H4 (cell line): ENCODE measurements at regions not wholly inside any gene's neighbourhood (a gene's known extent, or its start where the extent isn't known, plus 50 kb on each side); places are given as distances from the start of the nearest gene placed in this dataset.
"Not testable (repeated sequence)": the region's sequence is repeated elsewhere in the genome, so short reads cannot be mapped to it uniquely, and the experiment has no call there.

ENCODE experiments used
- DNase-seq: peaks from one replicate; pipeline ENCODE4 v3.0.0-alpha.2; 2015; ENCODE audit warnings: low spot score

GRCh38 chr21:32823296-32823695 is 51.7 kb upstream of the PAXBP1 start:
- DNase-seq, result not testable (repeated sequence)

GRCh38 chr21:32824950-32825349 is 53.4 kb upstream of the PAXBP1 start:
- DNase-seq, result no peak

GRCh38 chr21:32826329-32827167 is 55.0 kb upstream of the PAXBP1 start:
- DNase-seq, result peak; percentile 53

- no peak for DNase-seq
Observed at GRCh38 chr21:32828908-32829307, 57.4 kb upstream of the PAXBP1 start.

- DNase-seq, result no peak
Observed at GRCh38 chr21:32829504-32829903, 57.9 kb upstream of the PAXBP1 start.

- DNase-seq, result not testable (repeated sequence)
Observed at GRCh38 chr21:32831779-32832178, 60.2 kb upstream of the PAXBP1 start.

- no peak for DNase-seq
Observed at GRCh38 chr21:32834211-32834915, 62.8 kb upstream of the PAXBP1 start.

- no peak for DNase-seq
Observed at GRCh38 chr21:32834916-32835235, 63.3 kb upstream of the PAXBP1 start.

GRCh38 chr21:32842146-32842545 is 70.6 kb upstream of the PAXBP1 start:
- DNase-seq, result no peak

- DNase-seq, result no peak
Observed at GRCh38 chr21:32843561-32843960, 72.0 kb upstream of the PAXBP1 start.

- DNase-seq, result no peak
Observed at GRCh38 chr21:32844076-32844475, 72.5 kb upstream of the PAXBP1 start.

GRCh38 chr21:32844653-32845436 is 73.3 kb upstream of the PAXBP1 start:
- DNase-seq, result peak; percentile 92

GRCh38 chr21:32858628-32859027 is 87.1 kb upstream of the PAXBP1 start:
- DNase-seq, result no peak

GRCh38 chr21:32860399-32860798 is 88.8 kb upstream of the PAXBP1 start:
- DNase-seq, result no peak

GRCh38 chr21:32861866-32862265 is 90.3 kb upstream of the PAXBP1 start:
- no peak for DNase-seq

GRCh38 chr21:32867597-32867996 is 96.0 kb upstream of the PAXBP1 start:
- no peak for DNase-seq

GRCh38 chr21:32868631-32869454 is 97.3 kb upstream of the PAXBP1 start:
- DNase-seq, result no peak

- DNase-seq, result no peak
Observed at GRCh38 chr21:32869459-32869858, 97.9 kb upstream of the PAXBP1 start.

GRCh38 chr21:32876426-32876825 is 104.9 kb upstream of the PAXBP1 start:
- no peak for DNase-seq

GRCh38 chr21:32877888-32878287 is 106.3 kb upstream of the PAXBP1 start:
- DNase-seq, result not testable (repeated sequence)

- no peak for DNase-seq
Observed at GRCh38 chr21:32878661-32879060, 107.1 kb upstream of the PAXBP1 start.

GRCh38 chr21:32881458-32881857 is 109.9 kb upstream of the PAXBP1 start:
- DNase-seq, result no peak
